ENCODE measurements at regions not wholly inside any gene's neighbourhood (a gene's known extent, or its start where the extent isn't known, plus 50 kb on each side); places are given as distances from the start of the nearest gene placed in this dataset.

DNA sequence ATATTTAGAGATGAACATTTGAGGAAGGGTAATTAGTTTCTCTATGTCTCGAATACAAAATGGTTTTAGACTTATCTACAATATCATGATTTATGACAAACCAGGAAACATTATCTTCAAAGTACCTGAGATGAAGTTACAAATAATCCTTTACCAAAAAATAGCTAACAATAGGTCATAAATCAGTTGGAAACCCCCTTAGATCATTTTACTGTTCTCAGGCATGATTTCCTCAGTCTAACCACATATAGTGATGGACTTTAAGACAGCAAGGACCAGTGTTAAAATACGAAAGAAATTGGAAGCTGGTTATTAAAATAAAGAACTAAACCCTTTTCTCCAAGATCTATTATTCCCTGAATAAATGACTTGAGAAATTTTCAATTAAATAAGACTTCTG, 235.4 kb downstream of the RASSF9 start:
- no peak overlapping the region for H3K27ac ChIP-seq (ENCODE audit: low read depth in 1 of 2, low read length in 2 of 2)
- TF ChIP-seq, protein P1, sequence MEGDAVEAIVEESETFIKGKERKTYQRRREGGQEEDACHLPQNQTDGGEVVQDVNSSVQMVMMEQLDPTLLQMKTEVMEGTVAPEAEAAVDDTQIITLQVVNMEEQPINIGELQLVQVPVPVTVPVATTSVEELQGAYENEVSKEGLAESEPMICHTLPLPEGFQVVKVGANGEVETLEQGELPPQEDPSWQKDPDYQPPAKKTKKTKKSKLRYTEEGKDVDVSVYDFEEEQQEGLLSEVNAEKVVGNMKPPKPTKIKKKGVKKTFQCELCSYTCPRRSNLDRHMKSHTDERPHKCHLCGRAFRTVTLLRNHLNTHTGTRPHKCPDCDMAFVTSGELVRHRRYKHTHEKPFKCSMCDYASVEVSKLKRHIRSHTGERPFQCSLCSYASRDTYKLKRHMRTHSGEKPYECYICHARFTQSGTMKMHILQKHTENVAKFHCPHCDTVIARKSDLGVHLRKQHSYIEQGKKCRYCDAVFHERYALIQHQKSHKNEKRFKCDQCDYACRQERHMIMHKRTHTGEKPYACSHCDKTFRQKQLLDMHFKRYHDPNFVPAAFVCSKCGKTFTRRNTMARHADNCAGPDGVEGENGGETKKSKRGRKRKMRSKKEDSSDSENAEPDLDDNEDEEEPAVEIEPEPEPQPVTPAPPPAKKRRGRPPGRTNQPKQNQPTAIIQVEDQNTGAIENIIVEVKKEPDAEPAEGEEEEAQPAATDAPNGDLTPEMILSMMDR (IDR thresholded peaks at IDR 0.05): no peak
- no peak overlapping the region for H3K4me3 Mint-ChIP-seq
- no peaks in the 10 kb centered on the region for H3K4me1 Mint-ChIP-seq (ENCODE audit: low read depth)
- ChIA-PET POLR2A (no interaction called here), CTCF (no interaction called here)
- DNase-seq (no peak), ATAC-seq (ENCODE audit: poor library complexity) (no peak)
- no peaks in the 10 kb centered on the region for H3K36me3 ChIP-seq (ENCODE audit: insufficient read depth, low read length)
- H3K4me3 ChIP-seq (ENCODE audit: low read length): no peak overlapping the region
- no peaks in the 10 kb centered on the region for H3K27me3 ChIP-seq (ENCODE audit: control insufficient read depth in 1 of 2, insufficient read depth in 2 of 2, low read length in 2 of 2)
- intact Hi-C loops (cut with DNase I, micrococcal nuclease): no loop called here
- H3K9me3 Mint-ChIP-seq: peaks cover 9% of the 10 kb centered on the region
- no peaks in the 10 kb centered on the region for H3K36me3 Mint-ChIP-seq (ENCODE audit: low read depth)
- no peak overlapping the region for H3K27ac Mint-ChIP-seq
- peaks cover 7 to 8% of the 10 kb centered on the region in 2 experiments for H3K9me3 ChIP-seq (ENCODE audit: control insufficient read depth in 1 of 2, insufficient read depth in 1 of 2, low read length in 2 of 2)
- no peaks in the 10 kb centered on the region for H3K27me3 Mint-ChIP-seq
- H3K4me1 ChIP-seq (ENCODE audit: insufficient read depth, low read length): no peaks in the 10 kb centered on the region

DNA sequence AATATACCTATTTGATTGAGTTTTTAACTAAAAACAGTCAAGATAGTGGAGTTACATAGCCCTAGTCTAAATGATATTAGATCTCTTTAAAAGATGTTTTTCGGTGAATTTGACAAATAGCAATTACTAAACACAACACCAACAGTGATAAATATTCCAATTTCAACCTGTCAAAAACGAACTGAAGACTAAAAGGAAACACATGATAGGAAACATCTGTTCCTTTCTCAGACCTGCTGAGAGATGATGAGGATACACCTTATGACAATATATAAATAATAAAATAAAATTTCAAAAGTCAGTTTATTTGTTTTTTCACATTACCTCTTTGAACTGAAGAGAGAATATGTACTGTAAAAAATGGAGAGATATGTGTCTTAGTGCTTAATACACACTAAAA, 232.7 kb downstream of the RASSF9 start:
- TF ChIP-seq, protein P1 (IDR thresholded peaks at IDR 0.05): no peak
- POLR2A ChIA-PET: no interaction called here
- no peak overlapping the region for H3K27ac Mint-ChIP-seq
- CTCF ChIA-PET: no interaction called here
- no peaks in the 10 kb centered on the region for H3K4me1 Mint-ChIP-seq (ENCODE audit: low read depth)
- Histone ChIP-seq H3K36me3 (ENCODE audit: insufficient read depth, low read length) (no peaks in the 10 kb centered on the region), H3K27ac (ENCODE audit: low read depth in 1 of 2, low read length in 2 of 2) (no peak overlapping the region), H3K4me1 (ENCODE audit: insufficient read depth, low read length) (no peaks in the 10 kb centered on the region), H3K9me3 (ENCODE audit: control insufficient read depth in 1 of 2, insufficient read depth in 1 of 2, low read length in 2 of 2) (no peaks in the 10 kb centered on the region), H3K27me3 (ENCODE audit: control insufficient read depth in 1 of 2, insufficient read depth in 2 of 2, low read length in 2 of 2) (no peaks in the 10 kb centered on the region), H3K4me3 (ENCODE audit: low read length) (no peak overlapping the region)
- DNase-seq (no peak), ATAC-seq (ENCODE audit: poor library complexity) (no peak)
- H3K27me3 Mint-ChIP-seq: no peaks in the 10 kb centered on the region
- H3K9me3 Mint-ChIP-seq: no peaks in the 10 kb centered on the region
- intact Hi-C loops (cut with DNase I, micrococcal nuclease): no loop called here
- H3K4me3 Mint-ChIP-seq: no peak overlapping the region
- no peaks in the 10 kb centered on the region for H3K36me3 Mint-ChIP-seq (ENCODE audit: low read depth)

DNA sequence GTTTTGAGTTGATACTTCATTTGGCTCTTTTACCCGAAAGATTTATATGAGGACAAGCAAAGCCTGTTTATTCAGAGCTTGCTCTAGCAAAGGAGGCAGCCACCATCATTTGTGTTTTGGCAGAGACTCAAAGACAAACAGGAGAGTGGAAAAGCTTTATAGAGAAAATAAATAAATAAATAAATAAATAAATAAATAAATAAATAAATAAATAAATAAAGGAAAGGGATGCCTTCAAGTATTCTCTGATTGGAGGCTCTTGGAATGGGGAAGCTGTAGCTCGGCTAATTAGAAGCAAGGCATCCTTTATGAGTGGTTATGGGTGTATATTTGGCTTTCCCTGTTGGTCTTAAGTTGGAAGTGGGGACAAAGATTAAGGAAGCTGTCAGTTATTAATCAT, 229.8 kb downstream of the RASSF9 start:
- H3K36me3 ChIP-seq (ENCODE audit: insufficient read depth, low read length): no peaks in the 10 kb centered on the region
- no peak overlapping the region for H3K4me3 Mint-ChIP-seq
- no peak for ATAC-seq (ENCODE audit: poor library complexity)
- no peak overlapping the region for H3K4me3 ChIP-seq (ENCODE audit: low read length)
- no peaks in the 10 kb centered on the region for H3K4me1 Mint-ChIP-seq (ENCODE audit: low read depth)
- no peak overlapping the region for H3K27ac ChIP-seq (ENCODE audit: low read depth in 1 of 2, low read length in 2 of 2)
- no peak for DNase-seq
- no peaks in the 10 kb centered on the region for H3K36me3 Mint-ChIP-seq (ENCODE audit: low read depth)
- TF ChIP-seq, protein P1 (IDR thresholded peaks at IDR 0.05): no peak
- H3K4me1 ChIP-seq (ENCODE audit: insufficient read depth, low read length): no peaks in the 10 kb centered on the region
- intact Hi-C loops (cut with DNase I, micrococcal nuclease): no loop called here
- ChIA-PET POLR2A (no interaction called here), CTCF (no interaction called here)
- H3K27me3 ChIP-seq (ENCODE audit: control insufficient read depth in 1 of 2, insufficient read depth in 2 of 2, low read length in 2 of 2): no peaks in the 10 kb centered on the region
- no peaks in the 10 kb centered on the region for H3K9me3 Mint-ChIP-seq
- H3K27me3 Mint-ChIP-seq: no peaks in the 10 kb centered on the region
- no peak overlapping the region for H3K27ac Mint-ChIP-seq
- no peaks in the 10 kb centered on the region for H3K9me3 ChIP-seq (ENCODE audit: control insufficient read depth in 1 of 2, insufficient read depth in 1 of 2, low read length in 2 of 2)
